ENCODE measurements at regions not wholly inside any gene's neighbourhood (a gene's known extent, or its start where the extent isn't known, plus 50 kb on each side); places are given as distances from the start of the nearest gene placed in this dataset.

- TF ChIP-seq CTCF (IDR thresholded peaks at IDR 0.05; ENCODE audit: low read length) (no peak), EZH2phosphoT487 (IDR thresholded peaks at IDR 0.05; ENCODE audit: low read length) (no peak)
Measured at GRCh38 chr5:117779171-117779570, 1204.5 kb upstream of the SEMA6A start.
